NCI-H524 (cell line): ENCODE measurements at regions not wholly inside any gene's neighbourhood (a gene's known extent, or its start where the extent isn't known, plus 50 kb on each side); places are given as distances from the start of the nearest gene placed in this dataset.

Experiments used
- DNase-seq, 2 experiments: peaks; one replicate each; lab custom pipeline; 2025; lab: John Stamatoyannopoulos, UW

- no peak for DNase-seq
Measured at GRCh38 chr11:128365044-128365443, 222.3 kb downstream of the ETS1 start.

DNA sequence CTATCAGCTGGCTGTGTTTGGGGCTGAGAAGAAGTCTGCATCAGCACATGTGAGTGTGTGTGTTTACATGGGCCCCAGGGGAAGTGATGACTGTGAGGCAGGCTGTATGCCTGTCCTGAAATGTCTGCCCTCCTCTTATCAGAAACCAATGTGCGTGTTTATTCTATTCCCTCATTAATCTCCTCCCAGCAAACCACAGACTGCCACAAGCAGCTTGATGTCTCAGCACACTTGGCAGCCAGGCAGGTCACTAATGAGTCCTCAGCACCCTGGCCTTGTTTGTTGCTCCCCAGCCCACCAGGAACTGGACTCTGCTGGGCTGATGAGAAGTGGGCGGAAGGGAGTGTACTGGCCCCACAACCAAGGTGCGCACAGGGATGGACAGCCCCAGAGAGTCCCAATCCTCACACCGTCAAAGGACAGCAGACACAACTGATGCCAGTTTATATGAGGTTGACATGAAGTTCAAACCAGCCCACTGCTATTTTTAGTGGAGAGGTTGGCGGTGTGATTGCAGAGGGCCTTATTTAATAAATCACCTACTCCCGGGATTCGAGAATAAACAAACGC, 225.8 kb downstream of the ETS1 start:
- no peak for DNase-seq

GRCh38 chr11:128359515-128359914, 227.8 kb downstream of the ETS1 start:
- DNase-seq: no peak

DNA sequence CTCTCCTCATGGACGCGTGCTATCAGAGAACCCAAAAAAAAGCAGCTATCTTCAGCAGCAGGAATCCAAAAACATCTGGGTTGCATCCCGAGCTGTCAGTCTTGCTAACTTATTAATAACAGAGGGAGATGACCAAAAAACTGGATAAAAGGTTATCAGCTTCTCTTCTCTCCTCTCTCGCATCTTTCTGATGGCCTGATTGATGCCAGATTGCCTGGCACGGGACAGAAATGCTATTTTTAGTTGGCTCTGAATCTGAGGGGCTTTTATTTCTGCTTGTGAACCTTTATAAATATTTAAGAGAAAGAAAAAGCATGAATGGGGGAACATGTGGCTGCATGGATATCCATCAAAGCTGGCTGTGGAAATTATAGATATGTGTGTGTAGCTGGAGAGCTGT, 230.3 kb downstream of the ETS1 start:
- no peak for DNase-seq

DNA sequence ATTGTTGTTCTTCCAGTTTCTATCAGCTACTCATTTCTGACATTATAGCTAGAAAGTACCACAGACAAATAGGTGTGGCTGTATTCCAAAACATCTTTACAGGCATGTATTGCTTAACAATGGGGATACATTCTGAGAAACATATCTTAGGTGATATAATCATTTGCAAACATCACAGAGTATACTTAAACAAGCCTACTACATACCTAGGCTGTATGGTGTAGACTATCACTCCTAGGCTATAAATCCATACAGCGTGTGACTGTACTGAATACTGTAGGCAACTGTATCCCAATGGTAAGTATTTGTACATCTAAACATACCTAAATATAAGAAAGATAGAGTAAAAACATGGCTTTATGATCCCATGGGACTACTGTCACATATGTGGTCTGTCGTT, 231.8 kb downstream of the ETS1 start:
- DNase-seq: no peak

- DNase-seq: no peak
Measured at GRCh38 chr11:128354476-128354875, 232.9 kb downstream of the ETS1 start.

DNA sequence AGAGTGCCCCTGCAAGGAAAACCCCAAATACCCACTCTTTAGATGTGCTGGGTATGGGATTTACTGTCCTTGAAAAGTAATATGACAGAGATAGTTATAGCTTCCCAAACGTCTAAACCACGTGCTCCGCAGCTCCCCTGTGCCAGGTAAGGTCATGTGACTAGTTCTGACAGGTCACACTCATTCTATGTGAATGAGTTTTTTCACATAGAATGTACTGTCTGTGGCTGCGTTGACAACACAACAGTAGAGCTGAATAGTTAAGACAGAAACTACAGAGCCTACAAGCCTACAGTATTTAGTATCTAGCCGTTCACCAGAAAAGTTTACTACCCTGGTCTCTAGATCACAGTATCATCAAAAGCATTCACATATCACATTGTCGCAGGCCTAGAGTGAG, 236.2 kb downstream of the ETS1 start:
- DNase-seq: no peak

- DNase-seq: no peak
Measured at GRCh38 chr11:128349650-128350299, 237.6 kb downstream of the ETS1 start.

DNA sequence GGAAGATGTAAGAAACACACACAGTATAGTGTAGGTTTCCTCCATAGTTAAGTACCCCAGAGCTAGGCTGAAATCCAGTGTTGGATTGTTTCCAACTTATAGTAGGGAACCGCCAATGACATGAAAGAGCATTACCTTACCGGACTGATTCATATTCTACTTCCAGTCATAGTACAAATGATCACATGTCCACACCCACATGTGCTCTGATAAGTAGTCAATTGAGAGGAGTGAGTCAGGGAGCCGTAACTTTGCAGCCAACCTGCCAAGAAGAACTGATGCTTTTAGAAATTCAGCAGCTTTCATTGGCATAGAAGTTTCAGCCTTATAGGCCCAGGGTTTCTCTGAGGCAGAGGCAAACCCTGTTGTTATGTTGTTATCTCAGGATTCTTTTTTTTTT, 240.6 kb downstream of the ETS1 start:
- no peak for DNase-seq

GRCh38 chr11:128345316-128345715, 242.0 kb downstream of the ETS1 start:
- no peak for DNase-seq

GRCh38 chr11:128343870-128344269, 243.5 kb downstream of the ETS1 start:
- DNase-seq: no peak

GRCh38 chr11:128343135-128343514, 244.2 kb downstream of the ETS1 start:
- DNase-seq: no peak

GRCh38 chr11:128342511-128343134, 244.7 kb downstream of the ETS1 start:
- DNase-seq: peak; percentile 4 to 63

DNA sequence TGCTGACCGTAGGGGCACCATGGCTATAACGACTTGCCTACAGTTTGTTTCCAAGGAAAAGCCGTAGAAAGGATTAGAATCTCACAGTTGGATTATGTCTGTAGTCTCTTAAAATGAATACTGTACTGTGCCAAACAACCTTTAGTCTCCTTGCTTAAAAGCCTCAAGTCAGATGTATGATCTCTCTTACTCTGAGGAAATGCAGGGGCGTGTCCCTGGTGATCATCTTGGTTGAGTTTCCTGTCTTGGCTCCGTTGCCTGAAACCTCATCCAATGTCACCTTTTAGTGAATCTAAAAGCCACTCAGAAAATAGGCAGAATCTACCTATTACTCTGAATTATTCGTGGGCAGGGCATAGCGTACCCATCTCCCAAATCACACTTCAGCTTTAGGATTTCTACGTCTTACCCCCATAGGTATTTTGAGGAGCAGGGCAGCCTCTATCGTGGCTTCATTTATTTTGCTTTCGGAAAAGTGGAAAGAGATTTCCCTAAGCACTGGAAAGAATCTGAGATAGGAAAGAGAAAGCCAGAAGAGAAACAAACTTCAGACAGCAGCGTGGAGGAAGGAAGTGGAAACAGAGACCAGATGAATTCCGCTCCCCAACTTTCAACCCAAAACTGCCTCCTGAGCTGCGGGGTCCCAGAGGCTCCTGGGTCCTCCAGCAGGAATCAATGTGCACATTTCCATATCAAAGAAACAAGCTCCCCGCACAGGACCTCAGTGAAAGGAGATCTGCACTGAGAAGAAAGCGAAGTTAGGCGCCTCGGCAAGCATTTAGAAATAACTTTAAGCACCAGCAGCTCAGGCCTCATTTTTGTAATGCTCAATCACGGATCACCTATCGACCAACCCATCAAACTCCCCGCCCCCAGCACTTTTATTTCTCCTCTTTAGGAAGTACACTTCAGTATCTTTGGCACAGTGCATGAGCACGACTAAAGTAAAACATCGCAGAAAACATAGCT, 245.8 kb downstream of the ETS1 start:
- no peak for DNase-seq

GRCh38 chr11:128339792-128340191, 247.6 kb downstream of the ETS1 start:
- DNase-seq: no peak

- DNase-seq: no peak
Measured at GRCh38 chr11:128338811-128339210, 248.5 kb downstream of the ETS1 start.

- DNase-seq: no peak
Measured at GRCh38 chr11:128336203-128336602, 251.2 kb downstream of the ETS1 start.

GRCh38 chr11:128335729-128336128, 251.6 kb downstream of the ETS1 start:
- no peak for DNase-seq

DNA sequence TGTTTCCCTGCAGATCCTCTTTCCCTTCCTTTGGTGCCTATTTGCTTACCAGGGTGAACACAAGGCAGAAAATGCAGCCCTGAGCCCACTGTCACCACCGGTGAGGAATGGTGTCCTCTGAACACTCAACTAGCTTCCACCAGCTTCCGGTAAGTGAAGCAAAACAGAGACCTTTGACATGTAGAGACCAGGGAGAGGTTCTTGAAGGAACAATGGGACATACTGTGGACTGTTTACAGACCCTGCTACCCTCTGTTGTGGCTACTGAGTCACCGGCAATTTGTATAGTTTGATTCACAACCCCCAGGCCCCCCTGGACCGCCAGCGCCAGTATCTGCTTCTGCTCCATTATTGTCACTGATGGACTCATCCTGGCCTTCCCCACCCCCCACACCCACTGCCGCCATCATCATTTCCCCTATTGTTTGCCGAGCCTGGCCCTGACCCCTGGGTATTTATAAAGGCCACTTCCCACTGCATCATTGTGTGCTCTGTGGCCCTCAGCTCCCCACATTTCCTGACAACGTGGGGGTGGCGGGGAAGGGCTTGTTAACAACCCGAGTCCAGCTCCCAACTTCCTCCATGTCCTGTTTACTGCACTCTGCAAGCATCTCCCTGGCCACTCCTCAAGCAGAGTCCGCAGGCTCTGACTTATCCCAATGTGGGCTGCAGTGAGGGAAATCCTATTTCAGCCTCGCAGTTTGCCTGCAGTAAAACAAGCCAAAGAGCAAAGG, 252.9 kb downstream of the ETS1 start:
- DNase-seq: no peak

DNA sequence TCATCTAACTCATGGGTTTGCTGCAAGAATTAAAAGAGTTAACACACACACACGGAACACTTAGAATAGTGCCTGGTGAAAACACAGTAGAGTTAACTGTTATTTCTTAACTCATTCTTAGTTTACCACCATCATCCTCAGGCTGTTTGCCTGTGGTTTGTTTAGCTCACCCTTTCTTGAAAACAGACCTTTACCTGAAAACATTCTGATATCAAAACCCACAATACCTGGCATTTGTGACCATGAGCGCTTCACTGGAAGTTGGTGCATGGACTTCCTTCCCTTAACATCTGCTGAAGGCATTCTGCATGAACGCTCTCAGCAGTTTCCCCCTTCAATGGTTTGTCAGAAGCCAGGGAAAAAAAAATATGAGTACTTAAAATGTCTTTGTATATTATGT, 256.0 kb downstream of the ETS1 start:
- DNase-seq: no peak

DNA sequence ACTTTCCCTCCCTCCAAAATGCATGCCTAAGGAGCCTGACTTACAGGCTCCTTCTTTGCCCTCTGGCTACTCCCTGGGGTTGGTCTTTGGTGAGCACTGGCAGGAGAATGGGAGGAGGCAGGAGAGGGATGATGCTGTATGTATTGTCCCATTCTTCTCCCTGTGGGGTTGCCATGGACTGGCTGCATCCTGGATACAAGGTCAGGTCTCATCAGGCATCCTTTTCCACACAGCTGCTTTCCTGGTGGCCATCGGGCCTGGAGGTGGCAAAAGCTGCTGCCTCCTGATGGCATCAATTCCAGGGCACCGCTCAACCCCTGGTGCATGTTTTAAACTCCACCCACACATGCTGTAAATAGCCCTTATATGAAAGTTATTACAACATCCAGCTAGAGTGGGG, 257.2 kb downstream of the ETS1 start:
- no peak for DNase-seq
